ENCODE measurements at regions not wholly inside any gene's neighbourhood (a gene's known extent, or its start where the extent isn't known, plus 50 kb on each side); places are given as distances from the start of the nearest gene placed in this dataset.
A peak's percentile ranks its signal among the peaks of the same experiment; 100 is the strongest.

- Histone ChIP-seq H3K4me3 (no peak overlapping the region), H3K9me3 (no peaks in the 10 kb centered on the region), H3K27me3 (ENCODE audit: low read depth) (no peaks in the 10 kb centered on the region), H3K4me1 (no peaks in the 10 kb centered on the region), H3K36me3 (replicated peaks) (no peaks in the 10 kb centered on the region)
- DNase-seq (ENCODE audit: low spot score in 2 of 2), result peak in 1 of 2 experiments; percentile 34
- in situ Hi-C loops (cut with MboI; ENCODE audit: low sequenced_read_pairs), result no loop called here
Observed at GRCh38 chr20:23205611-23206041, 119.5 kb upstream of the CD93 start.

- H3K9me3 ChIP-seq, result no peaks in the 10 kb centered on the region
- peak; percentile 52 for DNase-seq (ENCODE audit: low spot score in 2 of 2)
- H3K36me3 ChIP-seq (replicated peaks), result no peaks in the 10 kb centered on the region
- H3K4me3 ChIP-seq, result no peak overlapping the region
- H3K27me3 ChIP-seq (ENCODE audit: low read depth), result no peaks in the 10 kb centered on the region
- in situ Hi-C loops (cut with MboI; ENCODE audit: low sequenced_read_pairs), result no loop called here
- H3K4me1 ChIP-seq, result no peaks in the 10 kb centered on the region
Observed at GRCh38 chr20:23205211-23205610, 119.1 kb upstream of the CD93 start.

GRCh38 chr20:23203951-23204730 lies 118.0 kb upstream of the CD93 start:
- no peaks in the 10 kb centered on the region for H3K36me3 ChIP-seq (replicated peaks)
- DNase-seq (ENCODE audit: low spot score in 2 of 2), result no peak
- H3K9me3 ChIP-seq, result no peaks in the 10 kb centered on the region
- no peaks in the 10 kb centered on the region for H3K27me3 ChIP-seq (ENCODE audit: low read depth)
- H3K4me3 ChIP-seq, result no peak overlapping the region
- no peaks in the 10 kb centered on the region for H3K4me1 ChIP-seq
- in situ Hi-C loops (cut with MboI; ENCODE audit: low sequenced_read_pairs), result no loop called here

- Histone ChIP-seq H3K36me3 (replicated peaks) (no peaks in the 10 kb centered on the region), H3K9me3 (no peaks in the 10 kb centered on the region), H3K4me1 (no peaks in the 10 kb centered on the region), H3K27me3 (ENCODE audit: low read depth) (no peaks in the 10 kb centered on the region), H3K4me3 (no peak overlapping the region)
- no peak for DNase-seq (ENCODE audit: low spot score in 2 of 2)
- in situ Hi-C loops (cut with MboI; ENCODE audit: low sequenced_read_pairs), result no loop called here
Observed at GRCh38 chr20:23203310-23203709, 117.2 kb upstream of the CD93 start.

GRCh38 chr20:23201658-23202057 lies 115.5 kb upstream of the CD93 start:
- Histone ChIP-seq H3K9me3 (no peaks in the 10 kb centered on the region), H3K4me3 (no peak overlapping the region), H3K36me3 (replicated peaks) (no peaks in the 10 kb centered on the region), H3K27me3 (ENCODE audit: low read depth) (no peaks in the 10 kb centered on the region), H3K4me1 (no peaks in the 10 kb centered on the region)
- DNase-seq (ENCODE audit: low spot score in 2 of 2), result no peak
- in situ Hi-C loops (cut with MboI; ENCODE audit: low sequenced_read_pairs), result no loop called here

GRCh38 chr20:23200914-23201313 lies 114.8 kb upstream of the CD93 start:
- in situ Hi-C loops (cut with MboI; ENCODE audit: low sequenced_read_pairs), result no loop called here
- H3K36me3 ChIP-seq (replicated peaks), result no peaks in the 10 kb centered on the region

GRCh38 chr20:23200413-23200812 lies 114.3 kb upstream of the CD93 start:
- in situ Hi-C loops (cut with MboI; ENCODE audit: low sequenced_read_pairs), result no loop called here
- H3K36me3 ChIP-seq (replicated peaks), result no peaks in the 10 kb centered on the region
- no peaks in the 10 kb centered on the region for H3K9me3 ChIP-seq
- H3K4me3 ChIP-seq, result no peak overlapping the region
- H3K4me1 ChIP-seq, result no peaks in the 10 kb centered on the region
- H3K27me3 ChIP-seq (ENCODE audit: low read depth), result no peaks in the 10 kb centered on the region
- no peak for DNase-seq (ENCODE audit: low spot score in 2 of 2)

More at GRCh38 chr20:23200914-23201313, 114.8 kb upstream of the CD93 start:
- H3K27me3 ChIP-seq (ENCODE audit: low read depth), result no peaks in the 10 kb centered on the region
- H3K4me3 ChIP-seq, result no peak overlapping the region
- DNase-seq (ENCODE audit: low spot score in 2 of 2), result no peak
- H3K9me3 ChIP-seq, result no peaks in the 10 kb centered on the region
- no peaks in the 10 kb centered on the region for H3K4me1 ChIP-seq

GRCh38 chr20:23199356-23199755 lies 113.2 kb upstream of the CD93 start:
- no peak for DNase-seq (ENCODE audit: low spot score in 2 of 2)
- in situ Hi-C loops (cut with MboI; ENCODE audit: low sequenced_read_pairs), result no loop called here
- H3K27me3 ChIP-seq (ENCODE audit: low read depth), result no peaks in the 10 kb centered on the region
- H3K9me3 ChIP-seq, result no peaks in the 10 kb centered on the region
- no peak overlapping the region for H3K4me3 ChIP-seq
- no peaks in the 10 kb centered on the region for H3K4me1 ChIP-seq
- H3K36me3 ChIP-seq (replicated peaks), result no peaks in the 10 kb centered on the region

GRCh38 chr20:23198815-23199214 lies 112.7 kb upstream of the CD93 start:
- no peaks in the 10 kb centered on the region for H3K36me3 ChIP-seq (replicated peaks)
- no peak overlapping the region for H3K4me3 ChIP-seq
- in situ Hi-C loops (cut with MboI; ENCODE audit: low sequenced_read_pairs), result no loop called here
- no peaks in the 10 kb centered on the region for H3K4me1 ChIP-seq
- H3K27me3 ChIP-seq (ENCODE audit: low read depth), result no peaks in the 10 kb centered on the region
- H3K9me3 ChIP-seq, result no peaks in the 10 kb centered on the region
- DNase-seq (ENCODE audit: low spot score in 2 of 2), result no peak

- H3K27me3 ChIP-seq (ENCODE audit: low read depth), result no peaks in the 10 kb centered on the region
Observed at GRCh38 chr20:23197836-23198235, 111.7 kb upstream of the CD93 start.

GRCh38 chr20:23195636-23196035 lies 109.5 kb upstream of the CD93 start:
- DNase-seq (ENCODE audit: low spot score in 2 of 2), result no peak
- Histone ChIP-seq H3K4me1 (no peaks in the 10 kb centered on the region), H3K36me3 (replicated peaks) (no peaks in the 10 kb centered on the region), H3K27me3 (ENCODE audit: low read depth) (no peaks in the 10 kb centered on the region), H3K4me3 (no peak overlapping the region), H3K9me3 (no peaks in the 10 kb centered on the region)
- in situ Hi-C loops (cut with MboI; ENCODE audit: low sequenced_read_pairs), result no loop called here

More at GRCh38 chr20:23197836-23198235, 111.7 kb upstream of the CD93 start:
- H3K9me3 ChIP-seq, result no peaks in the 10 kb centered on the region
- no peak for DNase-seq (ENCODE audit: low spot score in 2 of 2)
- in situ Hi-C loops (cut with MboI; ENCODE audit: low sequenced_read_pairs), result no loop called here
- H3K4me1 ChIP-seq, result no peaks in the 10 kb centered on the region
- H3K36me3 ChIP-seq (replicated peaks), result no peaks in the 10 kb centered on the region
- no peak overlapping the region for H3K4me3 ChIP-seq

GRCh38 chr20:23193801-23194384 lies 107.8 kb upstream of the CD93 start:
- DNase-seq (ENCODE audit: low spot score in 2 of 2), result no peak
- no peaks in the 10 kb centered on the region for H3K4me1 ChIP-seq
- in situ Hi-C loops (cut with MboI; ENCODE audit: low sequenced_read_pairs), result no loop called here
- no peaks in the 10 kb centered on the region for H3K36me3 ChIP-seq (replicated peaks)
- H3K27me3 ChIP-seq (ENCODE audit: low read depth), result no peaks in the 10 kb centered on the region
- H3K9me3 ChIP-seq, result no peaks in the 10 kb centered on the region
- no peak overlapping the region for H3K4me3 ChIP-seq

GRCh38 chr20:23192469-23192868 lies 106.3 kb upstream of the CD93 start:
- in situ Hi-C loops (cut with MboI; ENCODE audit: low sequenced_read_pairs), result no loop called here

GRCh38 chr20:23190557-23190956 lies 104.4 kb upstream of the CD93 start:
- DNase-seq (ENCODE audit: low spot score in 2 of 2), result no peak
- in situ Hi-C loops (cut with MboI; ENCODE audit: low sequenced_read_pairs), result no loop called here
- no peaks in the 10 kb centered on the region for H3K27me3 ChIP-seq (ENCODE audit: low read depth)
- H3K36me3 ChIP-seq (replicated peaks), result no peaks in the 10 kb centered on the region
- no peaks in the 10 kb centered on the region for H3K4me1 ChIP-seq
- no peaks in the 10 kb centered on the region for H3K9me3 ChIP-seq
- H3K4me3 ChIP-seq, result no peak overlapping the region

More at GRCh38 chr20:23192469-23192868, 106.3 kb upstream of the CD93 start:
- Histone ChIP-seq H3K27me3 (ENCODE audit: low read depth) (no peaks in the 10 kb centered on the region), H3K4me3 (no peak overlapping the region), H3K36me3 (replicated peaks) (no peaks in the 10 kb centered on the region), H3K9me3 (no peaks in the 10 kb centered on the region), H3K4me1 (no peaks in the 10 kb centered on the region)
- DNase-seq (ENCODE audit: low spot score in 2 of 2), result no peak
